Smooth muscle cell (in vitro differentiated cells): ENCODE measurements at regions not wholly inside any gene's neighbourhood (a gene's known extent, or its start where the extent isn't known, plus 50 kb on each side); places are given as distances from the start of the nearest gene placed in this dataset.

Experiments
- DNase-seq: peaks from one replicate; lab custom pipeline; 2025; ENCODE audit not compliant: unreplicated experiment; lab: John Stamatoyannopoulos, UW
- H2AFZ ChIP-seq: fragments of 200-600 bp; sonication (generic); 2 replicates; pipeline ENCODE4 v1.6.0; 2016; ENCODE audit warnings: antibody characterized with exemption, low read depth, mild to moderate bottlenecking
- H3F3A ChIP-seq: fragments of 200-600 bp; sonication (generic); 2 replicates; pipeline ENCODE4 v1.6.0; 2017; ENCODE audit warnings: antibody characterized with exemption, low read depth
- H3K27ac ChIP-seq: fragments of 200-600 bp; sonication (generic); 2 replicates; pipeline ENCODE4 v1.5.1; 2016; ENCODE audit warnings: low read depth, mild to moderate bottlenecking
- H3K27me3 ChIP-seq: fragments of 200-600 bp; sonication (generic); 2 replicates; pipeline ENCODE4 v1.6.1; 2016; ENCODE audit warnings: low read depth, mild to moderate bottlenecking
- H3K36me3 ChIP-seq: fragments of 200-600 bp; sonication (generic); 2 replicates; pipeline ENCODE4 v1.5.1; 2016; ENCODE audit warnings: low read depth
- H3K4me1 ChIP-seq: fragments of 200-600 bp; sonication (generic); 2 replicates; pipeline ENCODE4 v1.5.1; 2016; ENCODE audit warnings: low read depth
- H3K4me2 ChIP-seq: fragments of 200-600 bp; sonication (generic); 2 replicates; pipeline ENCODE4 v1.6.0; 2016; ENCODE audit warnings: mild to moderate bottlenecking
- H3K4me3 ChIP-seq: fragments of 200-600 bp; sonication (generic); 2 replicates; pipeline ENCODE4 v1.5.1; 2016; ENCODE audit warnings: mild to moderate bottlenecking
- H3K79me2 ChIP-seq: fragments of 200-600 bp; sonication (generic); 2 replicates; pipeline ENCODE4 v1.6.0; 2016; ENCODE audit warnings: low read depth, mild to moderate bottlenecking
- H3K9ac ChIP-seq: fragments of 200-600 bp; sonication (generic); 2 replicates; pipeline ENCODE4 v1.6.0; 2016; ENCODE audit warnings: low read depth
- H3K9me3 ChIP-seq: fragments of 200-600 bp; sonication (generic); replicated peaks from 2 replicates; pipeline ENCODE4 v1.5.1; 2016; ENCODE audit warnings: low read depth
- H4K20me1 ChIP-seq: fragments of 200-600 bp; sonication (generic); 2 replicates; pipeline ENCODE4 v1.6.0; 2016; ENCODE audit warnings: low read depth
- CTCF ChIP-seq: fragments of 200-600 bp; sonication (generic); IDR thresholded peaks from 2 replicates; pipeline ENCODE4 v1.5.1; 2017; ENCODE audit warnings: borderline replicate concordance, mild to moderate bottlenecking, antibody characterized with exemption; ENCODE audit not compliant: insufficient read depth, poor library complexity, severe bottlenecking
- WGBS: methylation state at CpG from one replicate; pipeline ENCODE4 v1.1.7; 2016; ENCODE audit warnings: low lambda C conversion rate; 5-methylcytosine and 5-hydroxymethylcytosine counted together

GRCh38 chr3:159170436-159171003 lies 368.7 kb downstream of the MFSD1 start:
- Histone ChIP-seq H3F3A (no peaks in the 10 kb centered on the region), H3K9me3 (no peaks in the 10 kb centered on the region), H3K4me1 (no peaks in the 10 kb centered on the region), H4K20me1 (no peaks in the 10 kb centered on the region), H3K27ac (no peak overlapping the region), H3K27me3 (no peaks in the 10 kb centered on the region), H3K4me3 (no peak overlapping the region), H3K36me3 (no peaks in the 10 kb centered on the region), H2AFZ (no peak overlapping the region), H3K9ac (no peak overlapping the region), H3K79me2 (no peaks in the 10 kb centered on the region), H3K4me2 (peak overlapping the region; percentile 12)
- 67% methylated on average over 4 of the region's 4 CpGs for WGBS
- TF ChIP-seq CTCF, result no peak
- DNase-seq, result no peak

GRCh38 chr3:159171333-159171732 lies 369.5 kb downstream of the MFSD1 start:
- Histone ChIP-seq H3K9me3 (no peaks in the 10 kb centered on the region), H3K4me2 (no peak overlapping the region), H4K20me1 (no peaks in the 10 kb centered on the region), H3K9ac (no peak overlapping the region), H3F3A (no peaks in the 10 kb centered on the region), H3K4me3 (no peak overlapping the region), H3K36me3 (no peaks in the 10 kb centered on the region), H2AFZ (no peak overlapping the region), H3K27me3 (no peaks in the 10 kb centered on the region), H3K27ac (no peak overlapping the region), H3K79me2 (no peaks in the 10 kb centered on the region), H3K4me1 (no peaks in the 10 kb centered on the region)
- DNase-seq, result no peak
- TF ChIP-seq CTCF, result no peak
- WGBS, result 72% methylated on average over 3 of the region's 3 CpGs

GRCh38 chr3:159172473-159172872 lies 370.6 kb downstream of the MFSD1 start:
- no peak for DNase-seq
- Histone ChIP-seq H2AFZ (no peak overlapping the region), H3K27me3 (no peaks in the 10 kb centered on the region), H4K20me1 (no peaks in the 10 kb centered on the region), H3K79me2 (no peaks in the 10 kb centered on the region), H3F3A (no peaks in the 10 kb centered on the region), H3K36me3 (no peaks in the 10 kb centered on the region), H3K4me2 (no peak overlapping the region), H3K4me3 (no peak overlapping the region), H3K9me3 (no peaks in the 10 kb centered on the region), H3K27ac (no peak overlapping the region), H3K4me1 (no peaks in the 10 kb centered on the region), H3K9ac (no peak overlapping the region)
- 73% methylated on average over 2 of the region's 2 CpGs for WGBS
- no peak for TF ChIP-seq CTCF
